GM21526 (cell line): ENCODE measurements at regions not wholly inside any gene's neighbourhood (a gene's known extent, or its start where the extent isn't known, plus 50 kb on each side); places are given as distances from the start of the nearest gene placed in this dataset.
"Not testable (repeated sequence)": the region's sequence is repeated elsewhere in the genome, so short reads cannot be mapped to it uniquely, and the experiment has no call there.

Experiments
- ATAC-seq: cut with Tn5 transposase; IDR thresholded peaks from one replicate; pipeline ENCODE4 v1.9.1; 2021; ENCODE audit warnings: moderate library complexity; ENCODE audit not compliant: unreplicated experiment, low FRiP score

- no peak for ATAC-seq
These were observed 1426.6 kb upstream of the PRR20A start for GRCh38 chr13:55714120-55714519.

- no peak for ATAC-seq
These were observed 1413.0 kb upstream of the PRR20A start for GRCh38 chr13:55727683-55728082.

GRCh38 chr13:55728247-55728646 is 1412.5 kb upstream of the PRR20A start:
- no peak for ATAC-seq

GRCh38 chr13:55745828-55746227 is 1394.9 kb upstream of the PRR20A start:
- ATAC-seq = no peak

- no peak for ATAC-seq
These were observed 1378.7 kb upstream of the PRR20A start for GRCh38 chr13:55761986-55762385.

- ATAC-seq = no peak
These were observed 1363.1 kb upstream of the PRR20A start for GRCh38 chr13:55777612-55778011.

- ATAC-seq = no peak
These were observed 1356.9 kb upstream of the PRR20A start for GRCh38 chr13:55783841-55784240.

- ATAC-seq = no peak
These were observed 1352.2 kb upstream of the PRR20A start for GRCh38 chr13:55788548-55788947.

GRCh38 chr13:55792544-55793193 is 1348.0 kb upstream of the PRR20A start:
- ATAC-seq = no peak

GRCh38 chr13:55815458-55816033 is 1325.2 kb upstream of the PRR20A start:
- ATAC-seq = no peak

- ATAC-seq = no peak
These were observed 1323.6 kb upstream of the PRR20A start for GRCh38 chr13:55816976-55817601.

- ATAC-seq = no peak
These were observed 1319.9 kb upstream of the PRR20A start for GRCh38 chr13:55820817-55821216.

- no peak for ATAC-seq
These were observed 1271.1 kb upstream of the PRR20A start for GRCh38 chr13:55869648-55870047.

GRCh38 chr13:55887561-55887960 is 1253.2 kb upstream of the PRR20A start:
- no peak for ATAC-seq

- ATAC-seq = no peak
These were observed 1247.2 kb upstream of the PRR20A start for GRCh38 chr13:55893540-55893939.

- no peak for ATAC-seq
These were observed 1203.5 kb upstream of the PRR20A start for GRCh38 chr13:55937180-55937579.

- ATAC-seq = no peak
These were observed 1192.5 kb upstream of the PRR20A start for GRCh38 chr13:55948175-55948574.

GRCh38 chr13:55963934-55964333 is 1176.8 kb upstream of the PRR20A start:
- no peak for ATAC-seq

- no peak for ATAC-seq
These were observed 1173.7 kb upstream of the PRR20A start for GRCh38 chr13:55967055-55967454.

- ATAC-seq = no peak
These were observed 1163.3 kb upstream of the PRR20A start for GRCh38 chr13:55977436-55977835.

- no peak for ATAC-seq
These were observed 1159.3 kb upstream of the PRR20A start for GRCh38 chr13:55981381-55981780.

- not testable (repeated sequence) for ATAC-seq
These were observed 1156.7 kb upstream of the PRR20A start for GRCh38 chr13:55984026-55984425.
